H1 (cell line): ENCODE measurements at regions not wholly inside any gene's neighbourhood (a gene's known extent, or its start where the extent isn't known, plus 50 kb on each side); places are given as distances from the start of the nearest gene placed in this dataset.

Experiments
- CTCF ChIA-PET: fragments of 300-600 bp; sonication (Branson Sonifier 250); formaldehyde crosslinking; loops from one replicate; lab custom pipeline; 2021; ENCODE audit not compliant: partially characterized antibody; lab: Charles Lee
- POLR2A ChIA-PET: fragments of 300-600 bp; sonication (Branson Sonifier 250); formaldehyde crosslinking; loops from one replicate; lab custom pipeline; 2021; ENCODE audit warnings: inconsistent platforms; ENCODE audit not compliant: partially characterized antibody; lab: Charles Lee
- DNase-seq, 2 experiments: peaks; one replicate each; pipeline versions ENCODE4 v3.0.0 to v3.0.0-alpha.2; 2010 to 2022; ENCODE audit warnings: low spot score in 2 of 2, low read depth in 1 of 2, mixed read lengths in 1 of 2
- FAIRE-seq: peaks from 2 replicates; lab custom pipeline; 2011; peaks lifted over from hg19 to GRCh38; lab: Jason Lieb, UNC
- H2AFZ ChIP-seq: 2 replicates; pipeline ENCODE4 v1.8.1; 2012; ENCODE audit warnings: low read length, inconsistent platforms
- H2AK5ac ChIP-seq: 2 replicates; pipeline ENCODE4 v1.6.1; 2013; ENCODE audit warnings: low read depth, low read length
- H2BK120ac ChIP-seq: replicated peaks from 2 replicates; pipeline ENCODE3; 2013; ENCODE audit warnings: low read depth, low read length, inconsistent platforms
- H2BK12ac ChIP-seq: 2 replicates; pipeline ENCODE4 v1.6.1; 2013; ENCODE audit warnings: low read depth, low read length
- H2BK15ac ChIP-seq: 2 replicates; pipeline ENCODE4 v1.6.1; 2013; ENCODE audit warnings: low read length
- H2BK20ac ChIP-seq: 2 replicates; pipeline ENCODE4 v1.6.1; 2013; ENCODE audit warnings: low read length
- H2BK5ac ChIP-seq: 2 replicates; pipeline ENCODE4 v1.6.1; 2013; ENCODE audit warnings: low read depth, low read length
- H3K14ac ChIP-seq: 2 replicates; pipeline ENCODE4 v1.6.1; 2013; ENCODE audit warnings: inconsistent platforms; ENCODE audit not compliant: insufficient read length
- H3K18ac ChIP-seq: 2 replicates; pipeline ENCODE4 v1.6.1; 2013; ENCODE audit warnings: low read length; ENCODE audit errors: extremely low read depth
- H3K23ac ChIP-seq: 2 replicates; pipeline ENCODE4 v1.6.1; 2013; ENCODE audit warnings: inconsistent platforms; ENCODE audit not compliant: insufficient read length
- H3K23me2 ChIP-seq: 2 replicates; pipeline ENCODE4 v1.6.1; 2013; ENCODE audit warnings: low read depth, low read length
- H3K27ac ChIP-seq: 2 replicates; pipeline ENCODE4 v1.6.1; 2011; ENCODE audit warnings: low read depth, low read length, inconsistent platforms
- H3K27me3 ChIP-seq, 4 experiments: replicated peaks in 1 of 4; 1 replicate in 1 of 4; 2 replicates in 3 of 4; pipeline versions ENCODE4 v1.6.1 to v1.8.1; 2011 to 2013; ENCODE audit warnings: low read length in 3 of 4, mild to moderate bottlenecking in 3 of 4, inconsistent platforms in 2 of 4, mixed read lengths in 2 of 4, moderate library complexity in 1 of 4; ENCODE audit not compliant: control insufficient read depth in 3 of 4, insufficient read depth in 3 of 4; ENCODE audit errors: extremely low read depth in 1 of 4
- H3K36me3 ChIP-seq, 4 experiments: 2 replicates each; pipeline versions ENCODE4 v1.6.1 to v1.8.1; 2011 to 2013; ENCODE audit warnings: mild to moderate bottlenecking in 4 of 4, low read length in 3 of 4, moderate library complexity in 2 of 4, control low read depth in 1 of 4, inconsistent platforms in 1 of 4; ENCODE audit not compliant: insufficient read depth in 4 of 4, control insufficient read depth in 2 of 4
- H3K4ac ChIP-seq: replicated peaks from 2 replicates; pipeline ENCODE3; 2013; ENCODE audit warnings: low read length, low read depth, mixed read lengths, inconsistent platforms; ENCODE audit not compliant: insufficient read length
- H3K4me1 ChIP-seq, 4 experiments: replicated peaks in 1 of 4; 1 replicate in 1 of 4; 2 replicates in 3 of 4; pipeline versions ENCODE4 v1.6.1 to v1.8.1; 2011 to 2013; ENCODE audit warnings: low read length in 3 of 4, inconsistent platforms in 2 of 4, mixed read lengths in 1 of 4; ENCODE audit not compliant: insufficient read depth in 4 of 4, control insufficient read depth in 3 of 4
- H3K4me2 ChIP-seq, 2 experiments: 2 replicates each; pipeline versions ENCODE4 v1.6.1 to v1.8.1; 2011 to 2013; ENCODE audit warnings: low read depth in 2 of 2, low read length in 2 of 2, control low read depth in 1 of 2, inconsistent platforms in 1 of 2, mild to moderate bottlenecking in 1 of 2; ENCODE audit not compliant: insufficient read depth in 1 of 2
- H3K4me3 ChIP-seq, 4 experiments: fragments of 200-600, 300-600 bp in 1 of 4; sonication (generic), shearing (Covaris generic), sonication (Bioruptor Twin) in 1 of 4; 2 replicates each; pipeline versions ENCODE4 v1.5.1 to v1.8.1; 2011 to 2016; ENCODE audit warnings: low read length in 4 of 4, low read depth in 3 of 4, control low read depth in 2 of 4, inconsistent platforms in 2 of 4, mild to moderate bottlenecking in 2 of 4, mixed read lengths in 1 of 4, moderate library complexity in 1 of 4; ENCODE audit not compliant: insufficient read depth in 2 of 4; ENCODE audit errors: extremely low read depth in 1 of 4
- H3K56ac ChIP-seq: replicated peaks from 2 replicates; pipeline ENCODE3; 2013; ENCODE audit warnings: low read depth, mild to moderate bottlenecking, mixed read lengths, low read length, inconsistent platforms; ENCODE audit not compliant: insufficient read length
- H3K79me1 ChIP-seq: 2 replicates; pipeline ENCODE4 v1.6.1; 2013; ENCODE audit warnings: low read depth, low read length, control low read depth
- H3K79me2 ChIP-seq, 2 experiments: 2 replicates each; pipeline versions ENCODE4 v1.6.1 to v1.8.1; 2012 to 2013; ENCODE audit warnings: low read length in 2 of 2, mild to moderate bottlenecking in 2 of 2, inconsistent platforms in 1 of 2; ENCODE audit not compliant: insufficient read depth in 2 of 2, control insufficient read depth in 1 of 2
- H3K9ac ChIP-seq, 4 experiments: replicated peaks in 1 of 4; 1 replicate in 1 of 4; 2 replicates in 3 of 4; pipeline versions ENCODE4 v1.6.1 to v1.8.1; 2011 to 2013; ENCODE audit warnings: low read depth in 3 of 4, low read length in 3 of 4, control low read depth in 2 of 4, mild to moderate bottlenecking in 2 of 4, moderate library complexity in 2 of 4, inconsistent platforms in 1 of 4; ENCODE audit errors: extremely low read depth in 1 of 4
- H3K9me3 ChIP-seq, 2 experiments: 2 replicates each; pipeline versions ENCODE4 v1.6.1 to v1.8.1; 2012 to 2013; ENCODE audit warnings: mild to moderate bottlenecking in 2 of 2, moderate library complexity in 2 of 2, control low read depth in 1 of 2, inconsistent platforms in 1 of 2, low read depth in 1 of 2, low read length in 1 of 2, mixed read lengths in 1 of 2; ENCODE audit not compliant: insufficient read depth in 2 of 2
- H4K20me1 ChIP-seq, 2 experiments: replicated peaks in 1 of 2; 2 replicates each; pipeline versions ENCODE3 to v1.8.1; 2011 to 2013; ENCODE audit warnings: inconsistent platforms in 2 of 2, low read length in 2 of 2, mild to moderate bottlenecking in 1 of 2; ENCODE audit not compliant: insufficient read depth in 2 of 2, control insufficient read depth in 1 of 2
- H4K5ac ChIP-seq: 2 replicates; pipeline ENCODE4 v1.6.1; 2013; ENCODE audit warnings: low read length, low read depth, mixed read lengths, inconsistent platforms; ENCODE audit not compliant: insufficient read length
- H4K8ac ChIP-seq: 2 replicates; pipeline ENCODE4 v1.8.0; 2013; ENCODE audit warnings: mild to moderate bottlenecking, moderate library complexity, low read length, inconsistent platforms; ENCODE audit not compliant: insufficient read depth; ENCODE audit errors: extremely low read depth
- H4K91ac ChIP-seq: replicated peaks from 2 replicates; pipeline ENCODE3; 2013; ENCODE audit warnings: low read length, mixed read lengths, inconsistent platforms; ENCODE audit not compliant: insufficient read length
- CBX8 ChIP-seq: fragments of 300-800, 300-1000 bp; sonication (generic); IDR thresholded peaks from 2 replicates; pipeline ENCODE4 v1.7.1; 2016; ENCODE audit warnings: low read depth, low read length, borderline replicate concordance
- HDAC6 ChIP-seq: IDR thresholded peaks from one replicate; pipeline ENCODE4 v1.7.1; 2012; ENCODE audit warnings: low read depth, mild to moderate bottlenecking, inconsistent platforms, low read length, moderate library complexity
- RBBP5 ChIP-seq: IDR thresholded peaks from 2 replicates; pipeline ENCODE4 v1.7.1; 2012; ENCODE audit warnings: low read depth, mild to moderate bottlenecking, inconsistent platforms, low read length, moderate library complexity, borderline replicate concordance
- WGBS, 2 experiments: shearing (Covaris generic) in 1 of 2; methylation state at CpG; one replicate each; pipeline versions ENCODE4 v1.1.6 to v1.1.7; 2013 to 2015; ENCODE audit warnings: low lambda C conversion rate in 2 of 2, mixed read lengths in 2 of 2, inconsistent platforms in 1 of 2, low coverage in 1 of 2, missing lambda C conversion rate in 1 of 2; ENCODE audit not compliant: insufficient replicate concordance in 2 of 2, insufficient coverage in 1 of 2, insufficient read length in 1 of 2; ENCODE audit errors: extremely low coverage in 1 of 2, missing lambda C conversion rate in 1 of 2; 5-methylcytosine and 5-hydroxymethylcytosine counted together

DNA sequence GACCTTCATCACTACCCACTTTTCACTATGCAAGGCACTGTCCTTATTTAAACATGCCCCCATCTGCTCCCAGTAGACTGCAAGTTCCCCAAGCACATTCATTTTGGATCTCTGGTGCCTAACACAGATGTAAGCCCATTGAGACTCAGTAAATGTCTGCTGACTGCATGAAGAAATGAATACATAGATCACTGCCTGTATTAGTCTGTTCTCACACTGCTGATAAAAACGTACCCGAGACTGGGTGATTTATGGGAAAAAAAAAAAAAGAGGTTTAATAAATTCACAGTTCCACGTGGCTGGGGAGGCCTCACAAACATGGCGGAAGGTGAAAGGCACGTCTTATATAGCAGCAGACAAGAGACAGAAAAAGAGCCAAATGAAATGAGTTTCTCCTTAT, 204.9 kb downstream of the ATG4C start:
- WGBS, 2 experiments = 86% methylated on average over 5 of the region's 5 CpGs; no CpG with 5 or more reads in 1 of the 2 experiments
- H3K9ac ChIP-seq = no peak overlapping the region
- no peak overlapping the region for H2BK120ac ChIP-seq
- H3K14ac ChIP-seq = no peak overlapping the region
- H3K4me2 ChIP-seq = no peak overlapping the region
- no peak overlapping the region for H4K8ac ChIP-seq
- no peaks in the 10 kb centered on the region for H3K36me3 ChIP-seq
- H3K79me2 ChIP-seq = no peaks in the 10 kb centered on the region
- H2BK20ac ChIP-seq = no peak overlapping the region
- FAIRE-seq = no peak
- peaks cover 0 to 3% (median 0%) of the 10 kb centered on the region in 4 experiments; a peak in 2 of 7 replicates for H3K4me1 ChIP-seq
- no peak overlapping the region for H2AK5ac ChIP-seq
- H3K23ac ChIP-seq = no peak overlapping the region
- H2BK5ac ChIP-seq = no peak overlapping the region
- no peak overlapping the region for H3K4me3 ChIP-seq
- H2AFZ ChIP-seq = no peak overlapping the region
- H3K18ac ChIP-seq = no peak overlapping the region
- ChIA-PET POLR2A (no interaction called here), CTCF (interaction anchor here (1.0 to 6.0 kb wide), 14 partner anchors 9 to 160 kb away, joined by 3 to 35 read pairs (median 6); no protein-coding TSS in a partner anchor)
- H3K4ac ChIP-seq = no peak overlapping the region
- H3K27me3 ChIP-seq = no peaks in the 10 kb centered on the region
- peaks cover 2% of the 10 kb centered on the region; the same call in 1 of the 2 replicates for H3K23me2 ChIP-seq
- no peaks in the 10 kb centered on the region for H4K20me1 ChIP-seq
- TF ChIP-seq CBX8 = no peak
- TF ChIP-seq HDAC6 = no peak
- TF ChIP-seq RBBP5 = no peak
- no peaks in the 10 kb centered on the region for H3K79me1 ChIP-seq
- no peak overlapping the region for H4K91ac ChIP-seq
- H3K9me3 ChIP-seq = no peaks in the 10 kb centered on the region
- H2BK15ac ChIP-seq = no peak overlapping the region
- no peak overlapping the region for H4K5ac ChIP-seq
- H3K27ac ChIP-seq = no peak overlapping the region
- H2BK12ac ChIP-seq = no peak overlapping the region
- H3K56ac ChIP-seq = no peak overlapping the region
- no peak for DNase-seq
